ENCODE measurements at regions not wholly inside any gene's neighbourhood (a gene's known extent, or its start where the extent isn't known, plus 50 kb on each side); places are given as distances from the start of the nearest gene placed in this dataset.
"Not testable (repeated sequence)": the region's sequence is repeated elsewhere in the genome, so short reads cannot be mapped to it uniquely, and the experiment has no call there.

DNA sequence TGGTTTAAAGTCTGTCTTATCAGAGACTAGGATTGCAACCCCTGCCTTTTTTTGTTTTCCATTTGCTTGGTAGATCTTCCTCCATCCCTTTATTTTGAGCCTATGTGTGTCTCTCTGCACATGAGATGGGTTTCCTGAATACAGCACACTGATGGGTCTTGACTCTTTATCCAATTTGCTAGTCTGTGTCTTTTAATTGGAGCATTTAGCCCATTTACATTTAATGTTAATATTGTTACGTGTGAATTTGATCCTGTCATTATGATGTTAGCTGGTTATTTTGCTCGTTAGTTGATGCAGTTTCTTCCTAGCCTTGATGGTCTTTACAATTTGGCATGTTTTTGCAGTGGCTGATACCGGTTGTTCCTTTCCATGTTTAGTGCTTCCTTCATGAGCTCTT lies 344.0 kb downstream of the ABCC12 start:
- in situ Hi-C loops (cut with HindIII; ENCODE audit: low sequenced_read_pairs): not testable (repeated sequence)

DNA sequence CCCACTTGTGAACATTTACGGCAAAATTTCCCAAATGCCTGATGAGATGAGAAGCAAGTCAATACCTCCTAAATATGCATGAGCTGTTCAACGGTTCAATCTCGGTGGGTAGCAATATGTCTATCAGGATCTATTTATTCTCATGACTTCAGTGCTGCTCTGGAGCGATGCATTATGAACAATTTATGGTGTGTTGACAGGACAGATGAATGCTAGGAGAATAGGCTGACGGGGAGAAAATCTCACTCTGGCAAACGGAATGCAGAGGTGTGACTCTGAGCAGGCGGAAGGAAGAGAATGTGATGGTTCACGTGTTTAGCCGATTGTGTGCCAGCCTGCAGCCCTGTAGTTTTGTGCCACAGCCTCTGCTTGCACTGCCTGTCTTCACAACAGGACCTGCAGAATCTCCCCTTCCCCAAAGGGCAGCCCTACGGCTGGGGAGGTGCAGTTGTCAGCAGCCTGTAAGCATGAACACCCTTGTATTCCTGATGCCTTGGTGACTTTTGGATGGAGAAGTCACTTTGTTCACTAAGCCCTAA lies 345.2 kb downstream of the PHKB start:
- in situ Hi-C loops (cut with HindIII; ENCODE audit: low sequenced_read_pairs): no loop called here

DNA sequence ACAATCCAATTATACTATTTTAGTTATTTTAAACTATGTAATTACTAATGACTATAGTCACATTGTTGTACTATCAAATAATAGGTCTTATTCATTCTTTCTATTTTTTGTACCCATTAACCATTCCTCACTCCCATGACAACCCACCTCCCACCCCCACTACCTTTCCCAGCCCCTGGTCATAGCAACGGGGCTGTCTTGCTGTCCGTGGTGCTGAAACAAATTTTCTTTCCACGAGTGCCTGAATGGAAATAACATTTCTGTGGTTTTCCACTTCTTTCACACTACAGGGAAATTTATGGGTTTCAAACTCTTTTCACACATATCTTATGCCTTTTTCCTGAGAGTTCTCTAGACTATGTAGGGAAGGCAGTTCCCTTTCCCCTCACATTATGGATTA lies 326.6 kb downstream of the PHKB start:
- in situ Hi-C loops (cut with HindIII; ENCODE audit: low sequenced_read_pairs): no loop called here

DNA sequence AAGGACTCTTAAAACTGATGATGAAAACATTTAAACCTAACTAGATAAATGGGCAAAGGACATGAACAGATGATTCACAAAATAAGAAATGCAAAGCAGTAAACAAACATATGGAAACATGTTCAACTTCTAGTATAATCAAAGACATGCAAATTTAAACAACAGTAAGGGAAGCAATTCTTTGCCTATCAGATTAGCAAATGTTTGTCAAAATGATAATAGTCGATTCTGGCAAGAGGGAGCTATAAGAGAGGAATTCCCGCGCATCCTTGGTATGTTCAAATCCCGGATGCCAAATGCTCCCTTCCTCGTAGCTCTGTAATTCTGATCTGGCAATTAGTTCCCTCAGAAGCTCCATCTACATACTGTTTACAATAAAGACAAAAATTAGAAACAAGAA lies 320.5 kb downstream of the PHKB start:
- in situ Hi-C loops (cut with HindIII; ENCODE audit: low sequenced_read_pairs): no loop called here

DNA sequence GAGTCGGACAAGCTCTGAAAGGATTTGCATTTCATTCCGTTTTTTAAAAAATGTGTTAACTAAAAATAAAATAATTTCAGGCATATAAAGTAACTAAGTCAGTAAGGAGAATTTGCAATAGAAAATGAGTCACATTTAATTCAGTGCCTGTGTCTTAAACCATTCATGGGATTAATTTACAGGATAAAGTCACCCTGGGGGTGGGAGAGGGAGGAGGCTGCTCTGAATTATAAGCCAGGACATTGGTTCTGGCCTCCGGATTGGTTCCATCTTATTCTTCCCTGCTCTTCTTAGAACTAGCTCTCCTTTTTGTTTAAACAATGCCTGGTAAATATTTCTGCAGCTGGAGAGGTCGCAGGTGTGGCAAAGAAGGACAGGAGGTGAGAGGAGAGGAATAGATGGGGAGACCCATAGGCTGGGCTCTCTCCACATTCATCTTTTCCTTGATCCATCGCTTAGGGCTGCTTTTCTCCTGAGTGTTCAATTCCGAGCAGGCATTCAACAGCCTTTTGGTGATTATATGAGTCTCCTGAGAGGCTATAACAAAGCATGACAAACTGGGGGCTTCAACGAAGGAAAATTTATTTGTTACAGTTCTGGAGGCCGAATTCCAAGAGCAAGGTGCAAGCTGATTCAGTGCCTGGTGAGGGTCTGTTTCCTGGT lies 319.2 kb downstream of the PHKB start:
- in situ Hi-C loops (cut with HindIII; ENCODE audit: low sequenced_read_pairs): no loop called here

DNA sequence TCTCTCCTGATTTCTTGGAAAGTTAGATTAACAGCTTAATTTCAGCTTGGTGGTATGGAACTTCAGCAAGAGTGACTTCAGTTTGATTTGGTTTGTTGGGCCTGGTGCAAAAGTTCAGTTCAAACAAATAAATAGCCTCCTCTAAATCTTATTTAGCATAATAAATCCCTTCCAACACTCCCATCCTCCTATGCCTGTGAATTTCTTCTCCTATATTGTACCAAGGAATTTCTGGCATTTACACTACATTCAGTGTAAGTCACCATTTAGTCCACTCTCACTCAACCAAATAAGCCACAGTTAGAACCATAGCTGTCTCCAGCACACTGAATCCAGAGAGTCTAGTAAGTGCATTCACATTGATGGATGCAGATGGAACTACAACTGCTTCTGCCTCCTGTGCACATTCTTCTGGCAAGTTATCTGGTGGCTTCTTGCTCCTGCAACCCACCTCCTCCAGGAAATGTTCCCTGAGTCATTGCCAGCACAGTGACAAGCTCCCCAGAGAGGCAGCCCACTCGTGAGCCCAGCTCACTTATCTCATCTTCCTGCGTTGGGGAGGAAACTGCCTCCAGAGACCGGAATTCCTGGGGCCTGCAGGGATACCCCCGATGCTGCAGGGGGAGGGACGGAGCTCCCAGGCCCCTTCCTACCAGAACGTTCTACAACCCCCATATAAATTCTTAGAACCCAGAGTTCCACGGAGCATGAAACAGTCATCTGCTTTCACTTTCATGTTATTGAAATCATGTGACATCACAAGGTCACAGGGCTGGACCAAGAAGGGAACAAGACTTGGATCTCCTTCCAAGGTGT lies 318.3 kb downstream of the PHKB start:
- in situ Hi-C loops (cut with HindIII; ENCODE audit: low sequenced_read_pairs): no loop called here

DNA sequence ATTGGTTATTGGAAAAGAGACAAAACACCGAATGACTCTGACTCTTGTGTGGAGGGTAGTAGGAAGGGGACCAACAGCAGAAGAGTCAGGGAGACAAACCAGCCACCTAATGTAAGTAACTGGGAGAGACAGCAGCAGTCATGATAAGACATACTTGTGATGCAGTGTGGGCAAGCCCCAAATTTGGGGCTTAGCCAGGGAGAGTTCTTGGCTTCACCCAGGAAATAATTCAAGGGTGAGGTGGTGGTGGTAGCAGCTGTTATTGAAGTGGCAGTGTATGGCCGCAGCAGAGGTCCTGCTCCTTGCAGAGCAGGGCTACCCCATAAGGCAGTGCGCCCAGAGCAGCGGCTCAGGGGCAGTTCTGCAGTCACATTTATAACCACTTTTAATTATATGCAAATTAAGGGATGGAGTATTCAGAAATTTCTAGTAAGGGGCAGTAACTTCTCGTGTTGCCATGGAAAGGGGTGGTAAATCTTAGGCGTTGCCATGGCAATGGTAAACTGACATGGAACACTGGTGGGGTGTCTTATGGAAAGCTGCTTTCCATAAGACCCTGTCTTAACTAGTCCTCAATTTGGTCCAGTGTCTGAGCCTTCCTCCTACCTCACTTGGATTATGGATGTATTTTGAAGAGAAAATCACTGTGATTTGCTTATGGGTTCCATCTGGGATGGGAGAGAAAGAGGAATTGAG lies 317.1 kb downstream of the PHKB start:
- in situ Hi-C loops (cut with HindIII; ENCODE audit: low sequenced_read_pairs): no loop called here

DNA sequence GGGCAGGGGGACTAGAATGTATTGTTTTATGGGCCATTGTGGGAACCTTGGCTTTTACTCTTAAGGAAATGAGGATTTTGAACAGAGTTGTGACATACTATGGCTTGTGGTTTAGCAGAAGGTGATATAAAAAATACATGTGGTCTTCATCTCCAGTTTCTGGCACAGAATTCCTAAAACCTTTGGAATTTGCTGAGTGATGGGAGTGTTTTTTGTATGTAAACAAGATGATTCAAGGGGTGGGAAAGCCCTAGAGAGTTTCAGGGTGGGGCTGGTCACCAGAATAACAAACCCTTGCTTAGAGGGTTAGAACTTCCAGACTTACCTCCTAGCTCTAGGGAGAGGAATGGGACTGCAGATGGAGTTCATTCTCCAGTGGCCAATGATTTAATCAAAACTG lies 316.1 kb downstream of the PHKB start:
- in situ Hi-C loops (cut with HindIII; ENCODE audit: low sequenced_read_pairs): no loop called here

DNA sequence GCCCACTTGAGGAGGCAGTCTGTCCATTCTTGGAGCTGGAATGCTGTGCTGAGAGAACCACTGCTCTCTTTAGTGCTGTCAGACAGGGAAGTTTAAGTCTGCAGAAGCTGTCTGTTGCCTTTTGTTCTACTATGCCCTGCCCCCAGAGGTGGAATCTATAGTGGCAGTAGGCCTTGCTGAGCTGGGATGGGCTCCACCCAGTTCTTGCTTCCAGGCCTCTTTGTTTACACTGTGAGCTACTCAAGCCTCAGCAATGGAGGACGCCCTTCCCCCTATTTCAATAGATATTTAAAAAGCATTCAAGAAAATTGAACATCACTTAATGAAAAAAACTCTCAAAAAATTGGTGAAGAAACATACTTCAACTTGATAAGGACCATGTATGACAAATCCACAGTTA lies 313.5 kb downstream of the PHKB start:
- in situ Hi-C loops (cut with HindIII; ENCODE audit: low sequenced_read_pairs): no loop called here

DNA sequence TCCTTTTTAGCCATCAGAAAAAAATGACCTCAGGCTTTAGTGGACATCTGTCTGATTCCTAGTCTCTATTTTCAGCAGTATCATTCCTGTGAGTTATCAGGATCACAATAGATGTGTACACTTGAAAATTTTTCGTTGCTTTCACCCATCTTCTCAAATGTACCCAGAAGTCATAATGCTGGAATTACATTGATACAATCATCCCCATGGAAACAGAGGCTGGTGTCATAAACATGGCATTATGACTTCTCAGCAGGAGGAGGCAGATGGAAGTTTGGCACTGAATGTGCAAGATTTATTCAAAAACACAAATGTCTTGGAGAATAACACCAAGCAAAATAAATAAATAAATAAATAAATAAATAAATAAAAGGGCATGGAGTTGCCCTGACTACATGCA lies 292.5 kb downstream of the PHKB start:
- in situ Hi-C loops (cut with HindIII; ENCODE audit: low sequenced_read_pairs): no loop called here

Data from DLD1 (cell line).